Activated CD4-positive, alpha-beta T cell treated with anti-CD3 and anti-CD28 coated beads, Interleukin-2, Interleukin-6, amounts not matched to agents 100 ng/mL and 50 ng/mL, durations not matched to agents 16 hours and 8 hours (primary cell): ENCODE measurements at regions not wholly inside any gene's neighbourhood (a gene's known extent, or its start where the extent isn't known, plus 50 kb on each side); places are given as distances from the start of the nearest gene placed in this dataset.
"Not testable (repeated sequence)": the region's sequence is repeated elsewhere in the genome, so short reads cannot be mapped to it uniquely, and the experiment has no call there.

Experiments
- DNase-seq: peaks from one replicate; pipeline ENCODE4 v3.0.0-alpha.2; 2020

GRCh38 chr14:30330445-30330844, 228.5 kb upstream of the G2E3 start:
- DNase-seq, result peak; percentile 12

GRCh38 chr14:30331030-30331429, 227.9 kb upstream of the G2E3 start:
- DNase-seq, result no peak

GRCh38 chr14:30332374-30332773, 226.6 kb upstream of the G2E3 start:
- no peak for DNase-seq

- DNase-seq, result peak; percentile 40
These were observed 225.0 kb upstream of the G2E3 start for GRCh38 chr14:30333934-30334333.

GRCh38 chr14:30337456-30337855, 221.5 kb upstream of the G2E3 start:
- no peak for DNase-seq

GRCh38 chr14:30339311-30339901, 219.6 kb upstream of the G2E3 start:
- no peak for DNase-seq

GRCh38 chr14:30340495-30340894, 218.5 kb upstream of the G2E3 start:
- no peak for DNase-seq

GRCh38 chr14:30345511-30345910, 213.4 kb upstream of the G2E3 start:
- DNase-seq, result no peak

GRCh38 chr14:30348445-30348844, 210.5 kb upstream of the G2E3 start:
- DNase-seq, result no peak

- no peak for DNase-seq
These were observed 209.4 kb upstream of the G2E3 start for GRCh38 chr14:30349520-30349919.

GRCh38 chr14:30354439-30354838, 204.5 kb upstream of the G2E3 start:
- no peak for DNase-seq

GRCh38 chr14:30355431-30355913, 203.5 kb upstream of the G2E3 start:
- peak; percentile 17 for DNase-seq

GRCh38 chr14:30356438-30357202, 202.3 kb upstream of the G2E3 start:
- DNase-seq, result no peak

- no peak for DNase-seq
These were observed 201.2 kb upstream of the G2E3 start for GRCh38 chr14:30357791-30358190.

GRCh38 chr14:30362369-30363218, 196.4 kb upstream of the G2E3 start:
- DNase-seq, result no peak

GRCh38 chr14:30363219-30363880, 195.6 kb upstream of the G2E3 start:
- not testable (repeated sequence) for DNase-seq

- no peak for DNase-seq
These were observed 189.3 kb upstream of the G2E3 start for GRCh38 chr14:30369502-30370180.

- no peak for DNase-seq
These were observed 185.9 kb upstream of the G2E3 start for GRCh38 chr14:30373053-30373452.

- no peak for DNase-seq
These were observed 185.4 kb upstream of the G2E3 start for GRCh38 chr14:30373526-30373925.

GRCh38 chr14:30375296-30375892, 183.6 kb upstream of the G2E3 start:
- DNase-seq, result peak; percentile 74

- DNase-seq, result no peak
These were observed 177.0 kb upstream of the G2E3 start for GRCh38 chr14:30381861-30382480.

- no peak for DNase-seq
These were observed 173.0 kb upstream of the G2E3 start for GRCh38 chr14:30385925-30386324.
